ENCODE measurements at regions not wholly inside any gene's neighbourhood (a gene's known extent, or its start where the extent isn't known, plus 50 kb on each side); places are given as distances from the start of the nearest gene placed in this dataset.

DNA sequence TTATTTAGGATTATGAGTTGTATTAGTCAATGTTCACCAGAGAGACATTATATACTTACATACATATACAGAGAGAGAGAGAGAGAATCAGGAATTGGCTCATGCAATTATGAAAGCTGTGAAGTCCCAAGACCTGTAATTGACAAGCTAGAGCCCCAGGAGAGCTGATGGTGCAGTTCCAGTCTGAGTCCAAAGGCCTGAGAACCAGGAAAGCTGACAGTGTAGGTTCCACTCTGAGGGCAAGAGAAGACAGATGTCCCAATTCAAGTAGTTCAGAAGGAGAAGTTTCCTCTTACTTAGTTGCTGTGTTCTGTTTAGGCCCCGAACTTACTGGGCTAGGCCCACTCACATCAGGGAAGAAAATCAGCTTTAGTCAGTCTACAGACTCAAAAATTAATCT lies 76.4 kb upstream of the FICD start:
- ATAC-seq (no peak), DNase-seq (ENCODE audit: extremely low read depth in 1 of 4, low spot score in 3 of 4) (no peak), FAIRE-seq (no peak)
- Histone ChIP-seq H3K9ac (ENCODE audit: insufficient read depth in 1 of 2, low read depth in 2 of 2, low read length in 2 of 2) (no peak overlapping the region), H3K4me3 (no peak overlapping the region), H3K79me2 (ENCODE audit: control insufficient read depth, insufficient read depth, low read length) (no peaks in the 10 kb centered on the region), H3K4me1 (replicated peaks in 1 of 2; ENCODE audit: control insufficient read depth in 2 of 2, insufficient read depth in 2 of 2, low read length in 2 of 2) (no peaks in the 10 kb centered on the region), H4K20me1 (replicated peaks; ENCODE audit: control insufficient read depth, insufficient read depth, low read length) (no peaks in the 10 kb centered on the region), H3K4me2 (ENCODE audit: insufficient read depth, low read length) (no peak overlapping the region), H2AFZ (ENCODE audit: low read depth, low read length) (no peak overlapping the region), H3K27ac (ENCODE audit: extremely low read depth, low read depth, low read length) (no peak overlapping the region), H3K9me1 (ENCODE audit: control insufficient read depth, insufficient read depth, low read length) (no peaks in the 10 kb centered on the region), H3K27me3 (ENCODE audit: control insufficient read depth in 2 of 2, insufficient read depth in 2 of 2, low read length in 2 of 2) (peaks cover 16 to 21% of the 10 kb centered on the region in 2 experiments), H3K9me3 (replicated peaks; ENCODE audit: control insufficient read depth, insufficient read depth, low read depth, low read length) (no peaks in the 10 kb centered on the region), H3K36me3 (ENCODE audit: control insufficient read depth, insufficient read depth, low read length) (no peaks in the 10 kb centered on the region)
- ChIA-PET CTCF (ENCODE audit: low intra/inter-chr PET ratio) (no interaction called here), POLR2A (no interaction called here)
- no peak for TF ChIP-seq FUS (optimal IDR thresholded peaks at IDR 0.05; ENCODE audit: low read depth, low read length)
- TF ChIP-seq, protein P1, sequence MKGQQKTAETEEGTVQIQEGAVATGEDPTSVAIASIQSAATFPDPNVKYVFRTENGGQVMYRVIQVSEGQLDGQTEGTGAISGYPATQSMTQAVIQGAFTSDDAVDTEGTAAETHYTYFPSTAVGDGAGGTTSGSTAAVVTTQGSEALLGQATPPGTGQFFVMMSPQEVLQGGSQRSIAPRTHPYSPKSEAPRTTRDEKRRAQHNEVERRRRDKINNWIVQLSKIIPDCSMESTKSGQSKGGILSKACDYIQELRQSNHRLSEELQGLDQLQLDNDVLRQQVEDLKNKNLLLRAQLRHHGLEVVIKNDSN (CRISPR knock-in tag; IDR thresholded peaks at IDR 0.05) = no peak
- TF ChIP-seq BCOR (IDR thresholded peaks at IDR 0.05) = no peak
- no peak for TF ChIP-seq ZNF717 (CRISPR knock-in tag; IDR thresholded peaks at IDR 0.05)
- TF ChIP-seq, protein P2, sequence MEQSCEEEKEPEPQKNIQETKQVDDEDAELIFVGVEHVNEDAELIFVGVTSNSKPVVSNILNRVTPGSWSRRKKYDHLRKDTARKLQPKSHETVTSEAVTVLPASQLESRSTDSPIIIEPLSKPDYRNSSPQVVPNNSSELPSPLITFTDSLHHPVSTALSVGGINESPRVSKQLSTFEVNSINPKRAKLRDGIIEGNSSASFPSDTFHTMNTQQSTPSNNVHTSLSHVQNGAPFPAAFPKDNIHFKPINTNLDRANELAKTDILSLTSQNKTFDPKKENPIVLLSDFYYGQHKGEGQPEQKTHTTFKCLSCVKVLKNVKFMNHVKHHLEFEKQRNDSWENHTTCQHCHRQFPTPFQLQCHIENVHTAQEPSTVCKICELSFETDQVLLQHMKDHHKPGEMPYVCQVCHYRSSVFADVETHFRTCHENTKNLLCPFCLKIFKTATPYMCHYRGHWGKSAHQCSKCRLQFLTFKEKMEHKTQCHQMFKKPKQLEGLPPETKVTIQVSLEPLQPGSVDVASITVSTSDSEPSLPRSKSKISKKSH (CRISPR knock-in tag; IDR thresholded peaks at IDR 0.05) = no peak
- TF ChIP-seq SMAD2 (IDR thresholded peaks at IDR 0.05; ENCODE audit: low read depth, low read length) = no peak
- TF ChIP-seq EZH2 (IDR thresholded peaks at IDR 0.05; ENCODE audit: borderline replicate concordance, low read depth, low read length) = no peak
- TF ChIP-seq HNRNPLL (IDR thresholded peaks at IDR 0.05; ENCODE audit: low read depth, low read length, poor library complexity, severe bottlenecking) = no peak
- TF ChIP-seq ZNF695 (CRISPR knock-in tag; IDR thresholded peaks at IDR 0.05) = no peak
- no peak for TF ChIP-seq POLR2B (IDR thresholded peaks at IDR 0.05; ENCODE audit: low read depth, partially characterized antibody)
- no peak for TF ChIP-seq ZNF79 (CRISPR knock-in tag; IDR thresholded peaks at IDR 0.05; ENCODE audit: low read depth)
- TF ChIP-seq BMI1 (IDR thresholded peaks at IDR 0.05; ENCODE audit: low read length) = no peak
- no peak for TF ChIP-seq TFAM (CRISPR knock-in tag; conservative IDR thresholded peaks at IDR 0.05)
- no peak for TF ChIP-seq NR4A1 (CRISPR knock-in tag; IDR thresholded peaks at IDR 0.05)
- TF ChIP-seq NR4A1 (tag; IDR thresholded peaks at IDR 0.05) = no peak
- TF ChIP-seq CEBPG (CRISPR knock-in tag; IDR thresholded peaks at IDR 0.05) = no peak
- TF ChIP-seq CEBPG (tag; conservative IDR thresholded peaks at IDR 0.05 in 1 of 2, IDR thresholded peaks at IDR 0.05 in 1 of 2) = no peak
- TF ChIP-seq, protein P3, sequence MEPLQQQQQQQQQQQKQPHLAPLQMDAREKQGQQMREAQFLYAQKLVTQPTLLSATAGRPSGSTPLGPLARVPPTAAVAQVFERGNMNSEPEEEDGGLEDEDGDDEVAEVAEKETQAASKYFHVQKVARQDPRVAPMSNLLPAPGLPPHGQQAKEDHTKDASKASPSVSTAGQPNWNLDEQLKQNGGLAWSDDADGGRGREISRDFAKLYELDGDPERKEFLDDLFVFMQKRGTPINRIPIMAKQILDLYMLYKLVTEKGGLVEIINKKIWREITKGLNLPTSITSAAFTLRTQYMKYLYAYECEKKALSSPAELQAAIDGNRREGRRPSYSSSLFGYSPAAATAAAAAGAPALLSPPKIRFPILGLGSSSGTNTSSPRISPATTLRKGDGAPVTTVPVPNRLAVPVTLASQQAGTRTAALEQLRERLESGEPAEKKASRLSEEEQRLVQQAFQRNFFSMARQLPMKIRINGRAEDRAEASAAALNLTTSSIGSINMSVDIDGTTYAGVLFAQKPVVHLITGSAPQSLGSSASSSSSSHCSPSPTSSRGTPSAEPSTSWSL (CRISPR knock-in tag; IDR thresholded peaks at IDR 0.05; ENCODE audit: borderline replicate concordance) = no peak
- no peak for TF ChIP-seq ZNF184 (CRISPR knock-in tag; IDR thresholded peaks at IDR 0.05)
- TF ChIP-seq ZNF561 (CRISPR knock-in tag; conservative IDR thresholded peaks at IDR 0.05) = no peak
- TF ChIP-seq, protein P4, sequence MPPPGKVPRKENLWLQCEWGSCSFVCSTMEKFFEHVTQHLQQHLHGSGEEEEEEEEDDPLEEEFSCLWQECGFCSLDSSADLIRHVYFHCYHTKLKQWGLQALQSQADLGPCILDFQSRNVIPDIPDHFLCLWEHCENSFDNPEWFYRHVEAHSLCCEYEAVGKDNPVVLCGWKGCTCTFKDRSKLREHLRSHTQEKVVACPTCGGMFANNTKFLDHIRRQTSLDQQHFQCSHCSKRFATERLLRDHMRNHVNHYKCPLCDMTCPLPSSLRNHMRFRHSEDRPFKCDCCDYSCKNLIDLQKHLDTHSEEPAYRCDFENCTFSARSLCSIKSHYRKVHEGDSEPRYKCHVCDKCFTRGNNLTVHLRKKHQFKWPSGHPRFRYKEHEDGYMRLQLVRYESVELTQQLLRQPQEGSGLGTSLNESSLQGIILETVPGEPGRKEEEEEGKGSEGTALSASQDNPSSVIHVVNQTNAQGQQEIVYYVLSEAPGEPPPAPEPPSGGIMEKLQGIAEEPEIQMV (tag; conservative IDR thresholded peaks at IDR 0.05; ENCODE audit: low read depth) = no peak
- in situ Hi-C loops (cut with MboI) (no loop called here), intact Hi-C loops (cut with micrococcal nuclease) (no loop called here)
- no TSS peak for BruUV-seq (replicated peaks)
- WGBS (ENCODE audit: insufficient coverage, low coverage, missing lambda C conversion rate) = 0% methylated on average over 1 of the region's 1 CpG

Data from K562 (cell line).